Natural killer cell (primary cell): ENCODE measurements at regions not wholly inside any gene's neighbourhood (a gene's known extent, or its start where the extent isn't known, plus 50 kb on each side); places are given as distances from the start of the nearest gene placed in this dataset.

Source experiments
- ATAC-seq, 3 donors: fragments of 150-1000 bp in 2 of 3; fragments of 200-7000 bp in 1 of 3; cut with Tn5 transposase; 1 replicate in 1 of 3; 2 replicates in 2 of 3; pipeline ENCODE4 v1.10.0; 2021; ENCODE audit warnings: mild to moderate bottlenecking in 2 of 3, moderate library complexity in 2 of 3
- DNase-seq, 2 donors: peaks; one replicate each; pipeline versions ENCODE4 v3.0.0 to v3.0.0-alpha.2; 2013 to 2021; ENCODE audit warnings: mixed read lengths in 1 of 2
- H3K27ac ChIP-seq: one replicate; pipeline ENCODE4 v1.5.1; 2013; ENCODE audit warnings: mild to moderate bottlenecking, low read length
- H3K27me3 ChIP-seq: one replicate; pipeline ENCODE4 v1.6.1; 2013; ENCODE audit warnings: low read length; ENCODE audit not compliant: control insufficient read depth, insufficient read depth
- H3K36me3 ChIP-seq: one replicate; pipeline ENCODE4 v1.6.1; 2013; ENCODE audit warnings: low read length; ENCODE audit not compliant: control insufficient read depth, insufficient read depth
- H3K4me1 ChIP-seq: one replicate; pipeline ENCODE4 v1.6.1; 2013; ENCODE audit warnings: low read length; ENCODE audit not compliant: control insufficient read depth, insufficient read depth
- H3K4me3 ChIP-seq: one replicate; pipeline ENCODE4 v1.5.1; 2013; ENCODE audit warnings: low read length
- H3K9me3 ChIP-seq: one replicate; pipeline ENCODE4 v1.6.1; 2013; ENCODE audit warnings: low read length; ENCODE audit not compliant: control insufficient read depth, insufficient read depth
- H3K27ac Mint-ChIP-seq, 2 donors: one replicate each; pipeline ENCODE4 v1.8.0; 2022; ENCODE audit warnings: mild to moderate bottlenecking in 2 of 2, mixed read lengths in 2 of 2, moderate library complexity in 1 of 2
- H3K27me3 Mint-ChIP-seq, 2 donors: one replicate each; pipeline ENCODE4 v1.8.0; 2022; ENCODE audit warnings: low read depth in 2 of 2, mixed read lengths in 2 of 2
- H3K36me3 Mint-ChIP-seq: one replicate; pipeline ENCODE4 v1.8.0; 2022; ENCODE audit warnings: mixed read lengths
- H3K4me1 Mint-ChIP-seq, 2 donors: one replicate each; pipeline ENCODE4 v1.8.0; 2022; ENCODE audit warnings: mixed read lengths in 2 of 2
- H3K4me3 Mint-ChIP-seq: one replicate; pipeline ENCODE4 v1.8.0; 2022; ENCODE audit warnings: mild to moderate bottlenecking, moderate library complexity, mixed read lengths
- H3K9me3 Mint-ChIP-seq, 2 donors: one replicate each; pipeline ENCODE4 v1.8.0; 2022; ENCODE audit warnings: mixed read lengths in 2 of 2
- WGBS: methylation state at CpG from one replicate; pipeline ENCODE4 v1.1.7; 2013; ENCODE audit warnings: missing lambda C conversion rate; ENCODE audit not compliant: insufficient coverage; 5-methylcytosine and 5-hydroxymethylcytosine counted together
- intact Hi-C: fragments of 100-400 bp; cut with micrococcal nuclease; formaldehyde crosslinking; loops from one replicate; pipeline ENCODE4 v1.14.2; 2022
- TF ChIP-seq, protein P1 (sequence below): fragments of 200-600 bp; IDR thresholded peaks from one replicate; pipeline ENCODE4 v1.8.0; 2022; ENCODE audit warnings: antibody characterized with exemption

DNA sequence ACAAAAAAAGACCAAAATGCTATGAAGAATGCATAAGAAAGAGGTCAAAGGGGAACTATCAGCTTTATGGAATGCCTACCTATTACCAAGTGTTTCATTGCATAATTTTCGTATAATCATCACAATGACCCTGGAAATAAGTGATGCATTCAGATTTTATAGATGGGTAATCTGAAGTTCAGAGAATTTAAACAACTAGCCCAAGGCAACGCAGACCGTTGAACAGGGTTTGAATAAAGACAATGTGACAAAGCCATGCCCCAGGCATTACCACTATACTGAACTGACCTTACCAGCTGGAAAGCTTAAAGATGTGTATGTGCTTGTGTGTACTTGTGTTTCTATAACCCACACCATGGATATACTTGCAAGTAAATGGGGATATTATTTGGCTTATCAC is 827.6 kb upstream of the ADGRL2 start:
- H3K4me3 ChIP-seq: no peak overlapping the region
- no peaks in the 10 kb centered on the region for H3K27me3 ChIP-seq
- Mint-ChIP-seq H3K4me3 (no peak overlapping the region), H3K27ac (no peak overlapping the region), H3K4me1 (no peaks in the 10 kb centered on the region), H3K36me3 (no peaks in the 10 kb centered on the region), H3K9me3 (peaks cover 7 to 17% of the 10 kb centered on the region in 2 donors), H3K27me3 (no peaks in the 10 kb centered on the region)
- no peak overlapping the region for H3K27ac ChIP-seq
- WGBS: 92% methylated on average over 3 of the region's 3 CpGs
- ATAC-seq: no peak
- no peaks in the 10 kb centered on the region for H3K36me3 ChIP-seq
- H3K4me1 ChIP-seq: no peaks in the 10 kb centered on the region
- no peak for DNase-seq
- no peaks in the 10 kb centered on the region for H3K9me3 ChIP-seq
- intact Hi-C loops: no loop called here
- TF ChIP-seq, protein P1, sequence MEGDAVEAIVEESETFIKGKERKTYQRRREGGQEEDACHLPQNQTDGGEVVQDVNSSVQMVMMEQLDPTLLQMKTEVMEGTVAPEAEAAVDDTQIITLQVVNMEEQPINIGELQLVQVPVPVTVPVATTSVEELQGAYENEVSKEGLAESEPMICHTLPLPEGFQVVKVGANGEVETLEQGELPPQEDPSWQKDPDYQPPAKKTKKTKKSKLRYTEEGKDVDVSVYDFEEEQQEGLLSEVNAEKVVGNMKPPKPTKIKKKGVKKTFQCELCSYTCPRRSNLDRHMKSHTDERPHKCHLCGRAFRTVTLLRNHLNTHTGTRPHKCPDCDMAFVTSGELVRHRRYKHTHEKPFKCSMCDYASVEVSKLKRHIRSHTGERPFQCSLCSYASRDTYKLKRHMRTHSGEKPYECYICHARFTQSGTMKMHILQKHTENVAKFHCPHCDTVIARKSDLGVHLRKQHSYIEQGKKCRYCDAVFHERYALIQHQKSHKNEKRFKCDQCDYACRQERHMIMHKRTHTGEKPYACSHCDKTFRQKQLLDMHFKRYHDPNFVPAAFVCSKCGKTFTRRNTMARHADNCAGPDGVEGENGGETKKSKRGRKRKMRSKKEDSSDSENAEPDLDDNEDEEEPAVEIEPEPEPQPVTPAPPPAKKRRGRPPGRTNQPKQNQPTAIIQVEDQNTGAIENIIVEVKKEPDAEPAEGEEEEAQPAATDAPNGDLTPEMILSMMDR: no peak

DNA sequence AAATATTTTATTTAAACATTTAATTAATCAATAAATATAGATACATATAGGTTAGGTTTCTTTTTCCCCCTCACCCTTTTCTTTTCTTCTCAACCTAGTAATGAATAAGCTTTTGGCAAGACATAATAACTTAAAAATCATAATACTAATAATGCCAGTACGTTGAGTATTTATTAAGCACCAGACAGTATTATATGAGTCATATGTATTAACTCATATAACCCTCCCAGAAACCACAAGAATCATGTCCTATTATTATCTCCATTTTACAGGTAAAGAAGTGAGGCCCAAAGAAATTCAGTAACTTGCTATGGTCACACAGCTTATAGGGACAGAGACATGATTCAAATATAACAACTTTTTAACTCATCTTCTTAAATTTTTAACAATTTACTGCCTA is 834.5 kb upstream of the ADGRL2 start:
- WGBS: 80% methylated on average over 1 of the region's 1 CpG
- Histone ChIP-seq H3K4me1 (no peaks in the 10 kb centered on the region), H3K27ac (no peak overlapping the region), H3K27me3 (no peaks in the 10 kb centered on the region), H3K9me3 (peaks cover 2% of the 10 kb centered on the region), H3K36me3 (no peaks in the 10 kb centered on the region), H3K4me3 (no peak overlapping the region)
- no peak overlapping the region for H3K4me3 Mint-ChIP-seq
- TF ChIP-seq, protein P1: no peak
- intact Hi-C loops: no loop called here
- DNase-seq: no peak
- ATAC-seq: no peak
- peaks cover 8% of the 10 kb centered on the region for H3K36me3 Mint-ChIP-seq
- H3K4me1 Mint-ChIP-seq: no peaks in the 10 kb centered on the region
- no peak overlapping the region for H3K27ac Mint-ChIP-seq
- no peaks in the 10 kb centered on the region for H3K27me3 Mint-ChIP-seq
- H3K9me3 Mint-ChIP-seq: peaks cover 7 to 17% of the 10 kb centered on the region in 2 donors

DNA sequence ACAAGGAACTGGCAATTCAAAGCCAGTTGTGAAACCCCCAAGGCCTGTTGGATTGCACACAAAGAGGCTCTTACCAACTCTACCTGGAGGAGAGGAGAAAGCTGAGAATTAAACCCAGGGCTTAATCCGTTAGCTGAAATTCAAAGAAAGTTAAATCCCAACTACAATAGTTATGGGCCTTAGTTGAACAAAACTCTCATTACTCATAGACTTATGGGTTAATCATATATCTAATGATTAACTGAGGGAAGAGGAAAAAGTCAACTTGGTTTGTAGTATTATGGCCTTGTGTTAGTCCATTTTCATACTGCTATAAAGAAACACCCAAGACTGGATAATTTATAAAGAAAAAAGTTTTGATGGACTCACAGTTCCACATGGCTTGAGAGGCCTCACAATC is 838.2 kb upstream of the ADGRL2 start:
- Histone ChIP-seq H3K9me3 (peaks cover 2% of the 10 kb centered on the region), H3K27me3 (no peaks in the 10 kb centered on the region), H3K4me1 (no peaks in the 10 kb centered on the region), H3K4me3 (no peak overlapping the region), H3K27ac (no peak overlapping the region), H3K36me3 (no peaks in the 10 kb centered on the region)
- Mint-ChIP-seq H3K27me3 (no peaks in the 10 kb centered on the region), H3K4me3 (no peak overlapping the region), H3K27ac (no peak overlapping the region), H3K36me3 (peaks cover 8% of the 10 kb centered on the region), H3K9me3 (peaks cover 8 to 14% of the 10 kb centered on the region in 2 donors), H3K4me1 (no peaks in the 10 kb centered on the region)
- no peak for DNase-seq
- WGBS: no CpG with 5 or more reads among the region's 1 CpG
- intact Hi-C loops: no loop called here
- ATAC-seq: no peak
- TF ChIP-seq, protein P1: no peak

DNA sequence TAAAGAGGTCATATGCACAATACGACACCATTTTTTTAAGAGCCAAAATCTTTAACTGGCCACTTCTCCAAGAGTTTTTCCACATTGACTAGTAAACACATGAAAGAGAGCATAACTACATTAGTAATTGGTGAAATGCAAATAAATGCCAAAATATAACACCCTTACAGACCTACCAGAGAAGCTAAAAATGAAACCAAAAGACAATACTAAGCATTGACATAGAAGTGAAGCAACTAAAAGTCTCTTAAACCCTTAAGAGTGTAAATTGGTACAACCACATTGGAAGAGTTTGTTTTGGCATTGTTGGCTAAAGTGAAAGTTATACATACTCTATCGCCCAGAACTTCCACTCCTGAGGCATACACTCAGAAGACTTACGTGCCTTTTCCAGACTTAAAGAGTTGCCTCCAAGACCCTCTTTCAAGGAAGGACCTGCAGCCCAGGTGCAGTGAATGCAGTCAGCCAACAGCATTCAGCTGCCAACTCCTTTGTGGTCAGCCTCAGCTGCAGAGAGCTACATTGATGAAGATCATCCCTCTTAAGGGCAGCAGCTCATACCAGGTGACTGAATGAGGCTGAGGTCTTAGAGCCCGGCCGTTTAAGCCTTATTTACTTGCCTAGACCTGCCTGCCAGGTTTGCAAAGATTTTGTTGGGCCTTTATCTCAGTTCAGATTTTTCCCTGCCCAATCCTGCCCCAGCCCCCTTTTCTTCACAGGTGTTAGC is 839.1 kb upstream of the ADGRL2 start:
- no peaks in the 10 kb centered on the region for H3K27me3 Mint-ChIP-seq
- intact Hi-C loops: no loop called here
- peaks cover 8% of the 10 kb centered on the region for H3K36me3 Mint-ChIP-seq
- no peak overlapping the region for H3K27ac Mint-ChIP-seq
- H3K4me3 Mint-ChIP-seq: no peak overlapping the region
- Histone ChIP-seq H3K4me3 (no peak overlapping the region), H3K27me3 (no peaks in the 10 kb centered on the region), H3K4me1 (no peaks in the 10 kb centered on the region), H3K9me3 (peaks cover 2% of the 10 kb centered on the region), H3K36me3 (no peaks in the 10 kb centered on the region), H3K27ac (no peak overlapping the region)
- peaks cover 8 to 14% of the 10 kb centered on the region in 2 donors for H3K9me3 Mint-ChIP-seq
- TF ChIP-seq, protein P1: no peak
- ATAC-seq (no peak), DNase-seq (no peak)
- 84% methylated on average over 4 of the region's 5 CpGs for WGBS
- H3K4me1 Mint-ChIP-seq: no peaks in the 10 kb centered on the region
